ENCODE measurements at regions not wholly inside any gene's neighbourhood (a gene's known extent, or its start where the extent isn't known, plus 50 kb on each side); places are given as distances from the start of the nearest gene placed in this dataset.
A peak's percentile ranks its signal among the peaks of the same experiment; 100 is the strongest.

GRCh38 chr9:11318946-11319345 is 706.1 kb upstream of the PTPRD start:
- no peaks in the 10 kb centered on the region for H3K4me1 ChIP-seq (ENCODE audit: insufficient read depth, low read length, poor library complexity, severe bottlenecking)
- BruUV-seq (replicated peaks), result no TSS peak
- no peak for DNase-seq (ENCODE audit: low spot score)
- H3K36me3 ChIP-seq (ENCODE audit: insufficient read depth, low read length, poor library complexity, severe bottlenecking), result no peaks in the 10 kb centered on the region
- H3K27me3 ChIP-seq (replicated peaks; ENCODE audit: insufficient read depth, low read depth, low read length, poor library complexity), result no peaks in the 10 kb centered on the region
- intact Hi-C loops (cut with micrococcal nuclease; ENCODE audit: unreplicated experiment), result loop anchor here (1.0 to 10.0 kb wide), 4 partner anchors 234 to 1274 kb away; no protein-coding TSS in a partner anchor
- no peak overlapping the region for H3K27ac ChIP-seq (ENCODE audit: low read depth, low read length, poor library complexity, severe bottlenecking)
- POLR2A ChIA-PET (ENCODE audit: low non-redundant PET), result no interaction called here
- TF ChIP-seq EZH2 (IDR thresholded peaks at IDR 0.05; ENCODE audit: borderline replicate concordance, low read depth, low read length, poor library complexity, severe bottlenecking) (no peak), CTCF (conservative IDR thresholded peaks at IDR 0.05; ENCODE audit: low read depth, low read length) (no peak)
- CTCF ChIA-PET, result interaction anchor here (0.8 kb wide), 1 partner anchor 8 kb away, joined by 3 read pairs; no protein-coding TSS in a partner anchor
- H3K9me3 ChIP-seq (ENCODE audit: low read depth, low read length, poor library complexity, severe bottlenecking), result peaks cover 2% of the 10 kb centered on the region
- H3K4me3 ChIP-seq (ENCODE audit: low read depth, low read length, poor library complexity, severe bottlenecking), result no peak overlapping the region

GRCh38 chr9:11319538-11319937 is 706.7 kb upstream of the PTPRD start:
- Histone ChIP-seq H3K9me3 (ENCODE audit: low read depth, low read length, poor library complexity, severe bottlenecking) (peaks cover 2% of the 10 kb centered on the region), H3K4me3 (ENCODE audit: low read depth, low read length, poor library complexity, severe bottlenecking) (no peak overlapping the region)

GRCh38 chr9:11320989-11321388 is 708.2 kb upstream of the PTPRD start:
- Histone ChIP-seq H3K27me3 (replicated peaks; ENCODE audit: insufficient read depth, low read depth, low read length, poor library complexity) (no peaks in the 10 kb centered on the region), H3K4me3 (ENCODE audit: low read depth, low read length, poor library complexity, severe bottlenecking) (no peak overlapping the region), H3K4me1 (ENCODE audit: insufficient read depth, low read length, poor library complexity, severe bottlenecking) (no peaks in the 10 kb centered on the region), H3K27ac (ENCODE audit: low read depth, low read length, poor library complexity, severe bottlenecking) (no peak overlapping the region), H3K9me3 (ENCODE audit: low read depth, low read length, poor library complexity, severe bottlenecking) (peaks cover 2% of the 10 kb centered on the region), H3K36me3 (ENCODE audit: insufficient read depth, low read length, poor library complexity, severe bottlenecking) (no peaks in the 10 kb centered on the region)
- TF ChIP-seq EZH2 (IDR thresholded peaks at IDR 0.05; ENCODE audit: borderline replicate concordance, low read depth, low read length, poor library complexity, severe bottlenecking), result no peak
- TF ChIP-seq CTCF (conservative IDR thresholded peaks at IDR 0.05; ENCODE audit: low read depth, low read length), result no peak
- no TSS peak for BruUV-seq (replicated peaks)
- CTCF ChIA-PET, result no interaction called here
- no peak for DNase-seq (ENCODE audit: low spot score)
- intact Hi-C loops (cut with micrococcal nuclease; ENCODE audit: unreplicated experiment), result no loop called here
- POLR2A ChIA-PET (ENCODE audit: low non-redundant PET), result no interaction called here

More at GRCh38 chr9:11319538-11319937, 706.7 kb upstream of the PTPRD start:
- peak; percentile 57 for TF ChIP-seq CTCF (conservative IDR thresholded peaks at IDR 0.05; ENCODE audit: low read depth, low read length)
- TF ChIP-seq EZH2 (IDR thresholded peaks at IDR 0.05; ENCODE audit: borderline replicate concordance, low read depth, low read length, poor library complexity, severe bottlenecking), result no peak
- ChIA-PET CTCF (interaction anchor here (0.8 kb wide), 1 partner anchor 9 kb away, joined by 3 read pairs; no protein-coding TSS in a partner anchor), POLR2A (ENCODE audit: low non-redundant PET) (no interaction called here)
- Histone ChIP-seq H3K27me3 (replicated peaks; ENCODE audit: insufficient read depth, low read depth, low read length, poor library complexity) (no peaks in the 10 kb centered on the region), H3K36me3 (ENCODE audit: insufficient read depth, low read length, poor library complexity, severe bottlenecking) (no peaks in the 10 kb centered on the region), H3K27ac (ENCODE audit: low read depth, low read length, poor library complexity, severe bottlenecking) (no peak overlapping the region), H3K4me1 (ENCODE audit: insufficient read depth, low read length, poor library complexity, severe bottlenecking) (no peaks in the 10 kb centered on the region)
- DNase-seq (ENCODE audit: low spot score), result peak; percentile 46
- no TSS peak for BruUV-seq (replicated peaks)
- intact Hi-C loops (cut with micrococcal nuclease; ENCODE audit: unreplicated experiment), result loop anchor here (1.0 to 10.0 kb wide), 4 partner anchors 235 to 1275 kb away; no protein-coding TSS in a partner anchor
